ENCODE measurements at regions not wholly inside any gene's neighbourhood (a gene's known extent, or its start where the extent isn't known, plus 50 kb on each side); places are given as distances from the start of the nearest gene placed in this dataset.

DNA sequence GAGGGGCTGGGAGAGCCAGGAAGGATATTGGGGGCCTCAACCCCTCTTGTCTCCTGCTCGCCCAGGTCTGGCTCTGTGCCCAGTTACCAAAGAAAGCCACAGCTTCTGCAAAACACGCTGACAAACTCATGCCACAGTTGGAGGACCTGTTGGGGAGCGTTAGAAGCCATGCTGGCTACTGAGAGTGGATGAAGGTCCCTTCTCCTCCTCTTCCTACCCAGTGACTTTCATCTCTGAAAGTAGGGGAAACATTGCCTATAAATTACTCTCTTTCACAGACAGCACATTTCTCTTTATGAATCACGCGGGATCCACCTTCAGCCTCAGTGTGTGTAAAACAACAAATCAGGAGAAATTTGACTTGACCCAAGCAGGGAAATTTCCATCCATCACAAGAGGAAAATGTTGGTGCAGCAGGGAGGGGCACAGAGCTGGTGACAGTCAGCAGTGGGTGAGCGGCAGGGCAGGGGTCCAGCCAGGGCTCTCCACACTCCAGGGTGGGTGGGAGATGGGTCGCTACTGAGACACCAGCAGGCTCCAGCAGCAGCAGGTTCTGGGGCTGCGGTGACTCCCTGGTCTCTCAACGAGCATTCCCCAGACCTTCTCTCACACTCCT lies 181.9 kb downstream of the FGF18 start:
- peak in 1 of 2 donors; percentile 28 for DNase-seq (ENCODE audit: low read depth in 2 of 2)

DNA sequence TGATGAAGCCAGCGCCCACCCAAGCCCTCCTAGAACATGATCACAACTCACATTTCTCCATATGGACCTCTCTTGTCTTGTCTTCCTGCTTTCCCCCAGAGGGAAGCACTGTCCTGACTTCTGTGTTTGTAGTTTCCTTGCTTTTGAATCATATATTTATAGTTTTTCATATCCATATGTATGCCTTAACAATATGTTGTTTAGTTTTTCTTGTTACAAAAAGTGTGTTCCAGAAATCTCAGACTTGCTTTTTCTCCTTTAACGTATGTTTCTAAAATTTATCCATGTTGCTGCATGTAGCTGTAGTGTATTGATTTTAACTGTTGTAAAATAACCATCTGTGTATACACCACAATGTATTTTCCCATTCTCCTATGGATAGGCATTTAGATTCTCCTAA lies 182.0 kb upstream of the SMIM23 start:
- DNase-seq (ENCODE audit: low read depth in 2 of 2), result no peak

DNA sequence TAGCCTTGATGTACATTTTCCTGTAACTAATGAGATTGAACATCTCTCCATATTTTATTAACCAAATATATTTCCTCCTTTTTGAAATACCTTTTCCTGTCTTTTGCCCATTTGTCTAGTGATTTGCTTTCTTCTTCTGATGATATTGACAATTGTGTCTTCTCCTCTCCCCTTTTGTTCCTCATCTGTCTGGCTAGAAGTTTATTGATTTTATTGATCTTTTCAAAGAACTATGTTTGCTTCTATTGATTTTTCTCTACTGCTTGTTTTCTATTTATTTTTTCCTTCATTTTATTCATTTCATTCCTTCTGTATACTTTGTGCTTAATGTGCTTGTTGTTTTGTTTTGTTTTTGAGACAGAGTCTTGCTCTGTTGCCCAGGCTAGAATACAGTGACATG lies 181.4 kb upstream of the SMIM23 start:
- no peak for DNase-seq (ENCODE audit: low read depth in 2 of 2)

DNA sequence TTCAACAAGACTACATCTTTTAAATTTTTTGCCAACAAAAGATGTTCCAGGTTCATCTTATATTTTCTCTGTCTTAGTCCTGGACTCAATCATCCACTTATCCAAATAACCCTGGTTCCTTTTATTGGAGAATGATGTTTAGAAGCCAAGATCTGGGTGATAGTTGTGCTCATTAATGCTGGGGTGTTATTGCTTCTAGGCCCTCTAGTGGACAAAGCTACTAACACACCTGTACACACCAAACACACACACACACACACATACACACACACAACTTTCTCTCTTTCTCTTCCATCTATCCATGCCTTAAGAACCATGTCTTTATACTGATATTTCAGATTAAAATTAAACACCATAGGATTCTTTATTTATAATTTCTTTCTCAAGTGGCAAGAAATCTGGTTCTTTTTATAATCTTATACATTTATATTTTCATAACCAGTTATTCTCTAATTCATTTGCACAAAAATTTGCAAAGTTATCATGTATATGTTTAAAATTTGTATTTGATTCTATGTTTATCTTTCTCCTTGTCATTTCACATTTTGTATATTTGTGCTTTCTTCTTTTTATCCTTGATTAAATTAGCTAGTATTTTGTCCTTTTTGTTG lies 179.1 kb upstream of the SMIM23 start:
- peak in 1 of 2 donors; percentile 24 for DNase-seq (ENCODE audit: low read depth in 2 of 2)

DNA sequence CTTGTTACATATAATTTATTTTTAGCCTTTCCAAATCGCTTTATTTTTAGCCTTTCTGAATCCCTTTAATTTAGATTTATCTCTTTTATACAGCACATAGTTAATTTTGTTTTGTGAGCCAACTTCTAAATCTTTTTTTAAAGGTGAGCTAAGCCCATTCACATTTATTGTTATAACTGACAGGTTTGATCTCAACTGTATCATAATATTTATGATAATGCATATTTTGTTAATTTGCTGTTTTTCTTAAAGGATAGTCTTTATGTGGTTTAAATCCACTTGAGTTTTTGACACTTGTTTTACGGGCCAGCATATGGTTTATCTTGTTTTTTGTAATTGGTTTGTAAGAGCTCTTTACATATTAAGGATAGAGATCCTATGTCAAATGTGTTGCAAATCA lies 177.8 kb upstream of the SMIM23 start:
- DNase-seq (ENCODE audit: low read depth in 2 of 2), result no peak

DNA sequence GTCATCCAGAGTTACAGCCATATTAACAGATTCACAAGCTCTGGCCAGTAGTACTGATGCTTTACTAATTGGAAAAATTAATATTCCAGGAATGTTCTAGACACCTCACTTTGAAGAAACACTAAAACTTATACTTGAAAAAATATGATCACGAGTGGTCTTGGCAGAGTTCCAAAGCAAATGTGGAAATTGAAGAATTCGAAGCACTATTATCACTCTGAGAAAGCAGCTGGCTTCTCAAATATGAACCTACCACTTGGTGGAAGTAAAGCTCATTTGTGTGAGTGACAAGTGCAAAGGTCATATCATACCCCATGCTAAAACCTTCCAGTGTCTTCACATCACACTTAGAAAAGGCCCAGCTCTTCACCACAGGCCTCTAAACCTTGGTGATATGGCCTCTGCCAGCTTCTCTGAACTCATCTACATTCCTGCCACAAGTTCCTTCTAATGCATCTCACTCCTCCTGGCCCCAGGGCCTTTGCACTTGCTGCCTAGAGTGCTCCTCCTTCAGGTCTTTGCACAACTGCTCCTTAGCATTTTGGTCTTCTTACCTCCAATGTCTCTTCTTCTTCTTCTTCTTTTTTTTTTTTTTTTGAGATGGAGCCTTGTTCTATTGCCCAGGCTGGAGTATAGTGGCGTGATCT lies 175.7 kb upstream of the SMIM23 start:
- DNase-seq (ENCODE audit: low read depth in 2 of 2), result no peak

DNA sequence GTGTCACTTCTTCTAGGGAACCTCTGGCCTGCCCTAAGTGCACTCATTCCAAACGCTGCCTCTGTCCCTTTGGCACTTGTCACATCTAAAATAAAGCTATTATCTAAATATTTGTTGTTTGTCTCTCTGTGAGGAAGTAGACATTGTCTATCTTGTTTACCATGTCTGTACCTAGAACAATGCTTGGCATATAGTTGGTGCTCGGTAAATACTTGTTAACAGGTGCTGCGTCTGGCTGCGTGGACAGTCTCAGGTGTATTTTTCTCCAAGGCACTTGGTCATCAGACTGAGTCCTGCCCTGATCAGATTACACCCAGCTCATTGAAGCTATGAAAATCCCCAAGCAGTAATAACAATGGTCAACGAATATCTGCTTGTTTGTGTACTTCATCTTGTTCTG lies 174.9 kb upstream of the SMIM23 start:
- no peak for DNase-seq (ENCODE audit: low read depth in 2 of 2)

DNA sequence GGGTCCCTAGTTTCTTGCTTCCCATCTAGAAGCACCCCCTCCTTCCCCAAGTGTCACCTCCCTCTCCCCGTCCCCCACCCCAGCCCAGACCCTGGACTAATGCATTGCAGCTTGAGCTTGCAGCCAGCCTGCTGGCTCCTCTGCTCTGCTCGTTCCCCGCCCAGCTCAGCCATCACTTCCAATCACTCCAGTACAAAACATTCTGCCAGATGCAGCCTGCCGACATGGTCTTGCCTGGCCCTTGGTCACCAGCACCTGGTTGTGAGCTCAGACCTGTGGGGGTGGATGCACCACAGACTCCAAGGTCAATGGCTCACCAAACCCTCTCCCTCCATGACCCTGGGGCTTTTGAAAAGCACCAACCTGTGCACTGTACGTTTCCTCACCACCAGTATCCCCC lies 172.9 kb upstream of the SMIM23 start:
- DNase-seq (ENCODE audit: low read depth in 2 of 2), result no peak

DNA sequence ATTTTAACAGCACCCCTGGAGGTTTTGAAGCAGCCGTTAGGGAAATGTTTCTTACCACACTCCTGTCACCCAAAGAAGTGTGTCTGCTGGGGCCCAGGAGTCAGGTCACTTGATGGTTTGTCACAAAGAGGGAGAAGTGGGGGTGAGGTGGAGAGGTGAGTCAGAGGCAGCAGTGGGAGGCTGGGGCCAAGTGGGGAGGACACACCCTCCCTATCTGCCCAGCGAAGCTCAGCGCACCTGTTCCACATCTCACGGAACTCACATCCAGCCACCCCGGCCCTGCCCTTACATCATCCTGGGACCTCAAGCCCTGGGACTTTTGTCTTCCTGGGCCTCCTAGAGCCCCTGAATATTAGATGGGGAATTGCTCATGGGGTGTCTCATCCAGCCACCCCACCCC lies 171.1 kb upstream of the SMIM23 start:
- DNase-seq (ENCODE audit: low read depth in 2 of 2), result no peak

DNA sequence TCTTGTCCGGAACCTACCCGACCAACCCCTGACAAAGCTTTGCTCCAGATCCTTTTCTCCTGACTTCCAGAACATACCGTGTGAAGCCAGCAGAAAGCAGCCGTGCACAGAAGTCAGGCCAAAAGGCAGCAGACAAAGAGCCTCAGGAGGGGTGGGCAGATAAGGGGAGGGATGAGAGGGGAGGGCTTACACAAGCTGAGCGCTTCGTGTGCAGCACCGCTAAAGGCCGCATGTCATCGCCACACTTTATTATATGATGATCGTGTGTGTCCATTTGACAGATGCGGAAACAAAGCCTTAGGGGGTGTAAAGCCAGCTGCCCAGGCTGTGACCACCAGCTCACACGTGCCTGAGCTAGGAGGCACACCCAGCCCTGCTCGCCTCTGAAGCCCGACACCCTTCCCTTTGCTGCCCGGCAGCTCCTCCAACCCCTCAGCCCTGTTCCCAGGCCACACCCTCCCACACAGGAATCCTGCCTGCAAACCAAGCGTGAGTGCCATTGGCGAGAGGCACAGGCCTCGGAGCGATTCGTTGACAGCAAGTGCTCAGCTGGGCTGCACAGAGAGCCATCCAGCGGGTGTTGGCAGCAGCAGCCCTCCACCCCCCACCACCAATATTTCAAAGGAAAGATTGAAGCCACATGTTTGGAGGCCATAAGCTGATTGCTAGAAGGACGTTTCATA lies 170.5 kb upstream of the SMIM23 start:
- no peak for DNase-seq (ENCODE audit: low read depth in 2 of 2)

DNA sequence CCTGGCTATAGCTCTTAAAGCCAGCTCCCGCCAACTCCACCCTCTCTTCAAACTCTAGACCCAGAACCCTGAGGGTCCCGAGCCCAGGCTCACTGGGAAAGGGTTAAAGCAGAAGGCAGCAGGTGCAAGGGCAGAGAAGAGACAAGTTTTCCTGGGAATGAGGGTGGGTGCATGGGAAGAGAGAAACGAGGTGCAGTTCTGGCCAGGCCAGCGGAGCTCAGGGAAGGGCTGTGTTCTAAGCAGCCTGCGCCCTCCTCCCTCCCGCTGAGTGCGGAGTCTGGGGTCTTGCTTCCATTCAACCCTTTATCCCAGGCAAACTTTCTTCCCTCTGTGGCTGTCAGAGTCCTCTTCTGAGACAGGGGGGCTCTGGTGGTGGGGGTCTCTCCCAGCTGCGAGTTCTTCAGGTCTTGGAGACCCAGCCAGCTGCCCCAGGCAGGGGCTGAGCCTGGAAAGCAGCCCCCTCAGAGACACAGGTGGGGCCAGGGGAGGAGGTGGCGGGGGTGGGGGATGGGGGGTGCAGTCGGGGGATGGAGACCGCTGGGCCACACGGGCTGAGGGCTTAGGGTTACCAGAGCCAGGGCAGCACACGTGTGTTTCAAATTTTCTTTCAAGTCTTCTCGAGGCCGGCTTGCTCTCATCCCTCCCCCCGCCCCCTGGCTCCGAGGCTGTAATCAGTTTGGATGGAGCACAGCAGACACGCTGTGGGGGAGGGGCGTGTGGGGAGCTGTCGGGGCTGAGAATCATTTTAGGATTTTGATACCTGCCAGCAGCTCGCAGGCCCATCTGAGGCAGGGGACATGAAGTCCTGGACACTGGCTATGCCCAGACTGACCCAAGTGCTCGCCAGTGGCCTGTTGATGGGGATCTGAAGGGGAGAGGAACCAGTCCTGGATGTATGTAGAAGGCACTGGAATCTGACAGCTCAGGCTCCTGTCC lies 169.6 kb upstream of the SMIM23 start:
- DNase-seq (ENCODE audit: low read depth in 2 of 2), result no peak

DNA sequence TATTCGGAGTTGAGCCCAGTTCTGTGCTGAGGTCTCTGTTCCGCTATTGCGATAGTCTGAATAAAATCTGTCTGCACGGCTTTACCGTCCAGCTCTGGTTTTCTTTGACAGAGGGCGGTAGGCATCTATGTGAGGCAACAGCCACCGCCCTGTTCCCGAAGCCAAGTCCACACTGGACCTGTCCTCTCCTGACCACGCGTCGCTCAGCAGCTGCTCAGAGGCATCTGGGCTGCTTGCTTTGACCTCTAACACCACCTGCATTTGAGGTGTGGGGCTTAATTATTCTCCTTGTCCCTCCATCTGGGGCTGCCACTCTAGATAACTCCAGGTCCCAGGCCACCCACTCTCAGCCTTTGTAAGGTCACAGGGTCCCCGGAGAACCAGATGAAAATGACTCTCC lies 168.4 kb upstream of the SMIM23 start:
- DNase-seq (ENCODE audit: low read depth in 2 of 2), result no peak

DNA sequence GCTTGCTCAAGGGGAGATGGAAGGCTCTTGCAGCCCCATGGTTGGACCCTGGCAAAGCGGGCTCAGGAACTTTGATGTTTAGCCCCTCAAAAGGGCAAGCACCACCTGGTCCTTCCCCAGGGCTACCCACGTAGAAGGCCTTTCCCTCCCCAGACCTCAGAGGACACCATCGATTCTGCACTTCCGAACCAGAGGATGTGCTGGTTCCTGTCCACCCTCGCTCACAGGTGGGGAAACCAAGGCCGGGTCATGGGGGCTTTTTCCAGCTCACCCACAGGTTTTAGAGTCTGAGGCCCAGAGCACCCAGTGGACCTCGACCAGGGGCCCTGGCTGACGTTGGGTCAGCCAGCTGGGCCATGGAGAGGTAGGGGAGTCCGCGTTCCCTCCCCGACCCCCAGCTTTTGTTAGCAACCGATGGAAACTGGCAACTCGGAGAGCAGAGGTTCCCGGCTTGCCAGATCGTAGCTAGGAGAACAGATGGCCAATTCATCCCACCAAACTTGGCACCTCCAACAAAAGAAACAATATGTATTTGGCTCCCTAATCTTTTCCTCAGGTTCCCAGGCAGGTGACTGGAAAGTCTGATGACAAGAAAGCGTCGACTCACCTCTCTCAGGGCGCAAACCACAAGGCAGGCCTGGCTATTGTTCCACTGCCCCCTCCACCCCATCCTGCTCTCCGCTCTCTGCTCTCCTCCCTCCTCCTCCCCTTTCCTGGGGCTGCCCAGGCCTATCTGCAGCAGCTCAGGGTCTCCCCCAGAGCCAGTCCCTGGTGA lies 167.6 kb upstream of the SMIM23 start:
- DNase-seq (ENCODE audit: low read depth in 2 of 2), result no peak

DNA sequence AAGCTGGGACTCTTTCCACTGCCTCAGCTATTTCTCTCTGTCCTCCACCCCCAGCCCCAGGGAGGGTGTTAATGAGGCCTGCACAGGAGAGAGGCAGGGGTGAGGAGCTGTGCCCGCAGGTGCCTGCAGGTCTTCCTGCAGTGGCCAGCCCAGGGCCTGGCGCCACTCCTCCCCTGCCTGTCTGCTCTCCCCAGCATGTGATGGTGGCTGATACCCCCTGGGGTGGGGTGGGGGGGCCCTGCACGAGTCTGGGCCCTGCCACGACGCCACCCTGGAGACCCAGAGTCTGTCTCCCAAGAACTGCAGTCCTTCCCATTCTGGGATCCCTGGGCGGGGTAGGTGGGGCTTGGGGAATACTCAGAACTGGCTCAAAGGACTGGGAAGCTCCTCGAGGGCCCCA lies 166.4 kb upstream of the SMIM23 start:
- DNase-seq (ENCODE audit: low read depth in 2 of 2), result no peak

DNA sequence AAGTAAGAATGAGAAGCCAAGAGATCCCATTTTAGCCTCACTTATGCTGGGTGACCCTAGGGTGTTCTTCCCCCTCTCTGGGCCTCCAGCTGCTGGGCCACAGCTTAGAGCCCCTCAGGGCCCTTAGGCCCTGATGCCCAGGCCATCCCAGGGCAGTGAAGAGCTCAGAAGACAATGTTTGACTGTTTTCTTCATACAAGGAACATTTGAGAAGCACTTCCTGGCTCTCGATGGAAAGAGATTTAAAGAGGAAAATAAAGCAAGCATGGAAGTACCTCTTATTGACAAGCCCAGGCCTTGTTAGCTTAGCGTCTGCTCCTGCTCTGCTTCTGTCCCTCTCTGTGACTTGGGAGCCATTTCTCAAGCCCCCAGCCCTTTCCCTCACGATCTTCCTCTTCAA lies 165.9 kb upstream of the SMIM23 start:
- no peak for DNase-seq (ENCODE audit: low read depth in 2 of 2)

DNA sequence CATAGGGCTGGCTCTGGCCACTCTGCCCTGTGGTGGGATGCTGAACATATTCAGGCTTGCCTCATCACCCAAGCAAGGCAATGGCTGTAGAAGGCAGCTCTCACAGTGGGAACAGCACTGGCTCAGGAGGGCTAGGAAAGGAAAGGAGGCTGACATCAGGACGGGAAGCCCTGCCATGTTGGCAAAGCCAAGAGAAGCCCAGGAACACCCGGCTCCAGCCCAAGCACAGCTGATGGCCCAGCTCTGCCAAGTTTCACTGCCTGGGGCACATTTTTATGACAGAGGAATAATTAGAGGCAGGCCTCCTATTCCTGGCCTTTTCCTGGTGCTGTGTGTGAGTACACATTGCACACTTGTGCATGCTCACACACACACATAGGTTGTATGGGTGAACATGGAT lies 163.6 kb upstream of the SMIM23 start:
- DNase-seq (ENCODE audit: low read depth in 2 of 2), result no peak

DNA sequence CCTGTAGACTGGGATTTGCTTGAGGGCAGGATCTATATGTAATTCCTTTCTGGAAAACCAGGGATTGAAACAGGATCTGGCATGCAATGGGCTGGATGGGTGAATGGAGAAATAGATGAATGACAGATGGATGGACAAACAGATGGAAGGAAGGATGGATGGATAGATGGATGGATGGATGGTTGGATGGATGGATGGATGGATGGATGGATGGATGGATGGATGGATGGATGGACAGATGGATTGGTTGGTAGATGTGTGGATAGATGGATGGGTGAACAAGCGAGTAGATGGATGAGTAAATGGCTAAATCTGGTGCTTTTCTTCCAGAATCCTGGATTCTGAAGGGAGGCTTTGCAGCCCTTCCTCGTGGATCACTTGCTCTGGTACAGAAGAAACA lies 162.5 kb upstream of the SMIM23 start:
- no peak for DNase-seq (ENCODE audit: low read depth in 2 of 2)

DNA sequence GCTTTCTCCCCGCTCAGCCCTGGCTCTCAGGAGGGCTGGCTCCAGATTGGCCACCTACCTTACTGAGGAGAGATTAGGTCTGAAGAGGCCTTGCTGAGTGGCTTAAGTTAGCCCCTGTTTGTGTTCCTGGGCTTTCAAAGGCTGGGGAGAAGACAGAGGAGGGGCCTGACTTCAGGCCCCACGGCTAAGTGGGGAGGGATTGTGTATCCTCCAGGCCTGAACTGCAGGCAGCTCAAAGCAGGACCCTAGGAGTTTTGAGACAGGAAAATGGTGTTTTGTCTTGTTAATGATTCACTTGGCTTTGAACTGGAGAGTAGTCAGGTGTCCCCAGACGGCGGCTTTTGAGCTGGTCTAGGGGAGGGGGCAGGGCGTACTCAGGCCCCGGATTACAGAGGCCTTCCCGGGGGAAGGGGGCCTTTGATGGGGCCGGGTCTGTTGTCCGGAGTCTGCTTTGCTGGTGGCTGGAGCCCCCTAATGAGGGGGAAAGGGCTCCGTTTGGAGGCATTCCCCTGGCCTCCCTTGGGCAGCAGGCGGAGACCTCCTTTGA lies 162.0 kb upstream of the SMIM23 start:
- no peak for DNase-seq (ENCODE audit: low read depth in 2 of 2)

DNA sequence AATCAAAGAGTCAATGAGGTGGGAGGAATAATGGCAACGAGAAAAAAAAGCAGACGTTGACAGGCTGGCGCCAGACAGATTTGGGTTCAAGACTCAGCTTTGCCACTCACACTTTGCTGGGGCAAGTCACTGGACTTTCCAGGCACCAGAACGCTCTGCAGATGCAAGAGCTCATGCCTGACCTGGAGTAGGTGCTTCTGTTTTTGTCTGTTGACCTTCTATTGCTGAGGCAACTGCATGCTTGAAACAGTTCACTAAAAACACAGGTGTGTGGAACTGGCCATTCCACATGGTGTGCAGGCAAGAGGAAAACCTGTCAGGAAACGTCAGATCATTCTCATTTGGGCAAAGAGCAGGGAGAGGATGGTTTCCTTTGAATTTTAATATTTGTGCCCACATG lies 161.2 kb upstream of the SMIM23 start:
- no peak for DNase-seq (ENCODE audit: low read depth in 2 of 2)

DNA sequence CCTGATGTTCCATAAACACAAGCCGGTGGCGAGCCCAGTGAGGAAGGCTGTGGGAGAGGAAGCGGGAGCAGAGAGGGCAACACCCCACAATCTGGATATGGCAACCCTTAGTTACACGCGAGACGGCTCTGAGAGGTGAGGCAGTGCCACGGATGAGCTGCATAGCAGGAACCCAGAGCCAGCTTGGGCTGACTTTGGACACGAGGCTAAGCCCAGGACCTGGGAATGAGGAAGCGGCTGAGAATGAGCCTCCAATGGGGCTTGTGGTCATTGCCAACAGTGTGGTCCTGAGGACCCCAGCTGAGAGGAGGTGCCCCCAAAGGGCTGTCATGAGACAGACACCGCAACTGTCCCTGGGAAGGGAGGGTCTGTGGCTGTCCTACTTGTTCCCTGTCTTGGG lies 160.0 kb upstream of the SMIM23 start:
- DNase-seq (ENCODE audit: low read depth in 2 of 2), result no peak
